Astrocyte (in vitro differentiated cells and primary cell): ENCODE measurements at regions not wholly inside any gene's neighbourhood (a gene's known extent, or its start where the extent isn't known, plus 50 kb on each side); places are given as distances from the start of the nearest gene placed in this dataset.

ENCODE experiments used
- EZH2 ChIP-seq: IDR thresholded peaks from 2 replicates; pipeline ENCODE4 v1.6.1; 2012; ENCODE audit warnings: mild to moderate bottlenecking, low read length, inconsistent platforms; ENCODE audit not compliant: insufficient read depth
- TF ChIP-seq, protein P1 (sequence below): IDR thresholded peaks from 2 replicates; pipeline ENCODE4 v1.5.1; 2011; ENCODE audit warnings: low read depth, mild to moderate bottlenecking, inconsistent platforms, low read length, moderate library complexity; ENCODE audit not compliant: insufficient read depth

DNA sequence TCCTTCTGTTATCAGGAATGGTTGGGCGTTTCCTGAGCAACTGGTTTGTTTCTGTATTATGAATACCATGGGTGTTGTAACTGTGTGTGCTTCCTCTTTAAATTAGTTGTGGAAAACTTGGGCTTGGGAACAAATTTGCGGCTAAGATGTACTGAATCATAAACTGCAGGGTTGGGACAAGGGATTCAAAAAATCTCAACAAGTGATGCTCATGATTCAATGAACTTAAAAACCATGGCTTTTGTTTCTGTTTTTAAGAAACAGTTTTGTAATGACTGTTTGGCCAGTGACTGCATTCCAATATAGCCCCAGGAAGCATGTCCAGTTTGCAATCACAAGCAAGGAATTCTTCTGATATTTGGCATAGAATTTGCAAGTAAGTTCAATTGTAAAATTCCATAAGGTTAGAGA lies 657.5 kb upstream of the WWC1 start:
- TF ChIP-seq, protein P1, sequence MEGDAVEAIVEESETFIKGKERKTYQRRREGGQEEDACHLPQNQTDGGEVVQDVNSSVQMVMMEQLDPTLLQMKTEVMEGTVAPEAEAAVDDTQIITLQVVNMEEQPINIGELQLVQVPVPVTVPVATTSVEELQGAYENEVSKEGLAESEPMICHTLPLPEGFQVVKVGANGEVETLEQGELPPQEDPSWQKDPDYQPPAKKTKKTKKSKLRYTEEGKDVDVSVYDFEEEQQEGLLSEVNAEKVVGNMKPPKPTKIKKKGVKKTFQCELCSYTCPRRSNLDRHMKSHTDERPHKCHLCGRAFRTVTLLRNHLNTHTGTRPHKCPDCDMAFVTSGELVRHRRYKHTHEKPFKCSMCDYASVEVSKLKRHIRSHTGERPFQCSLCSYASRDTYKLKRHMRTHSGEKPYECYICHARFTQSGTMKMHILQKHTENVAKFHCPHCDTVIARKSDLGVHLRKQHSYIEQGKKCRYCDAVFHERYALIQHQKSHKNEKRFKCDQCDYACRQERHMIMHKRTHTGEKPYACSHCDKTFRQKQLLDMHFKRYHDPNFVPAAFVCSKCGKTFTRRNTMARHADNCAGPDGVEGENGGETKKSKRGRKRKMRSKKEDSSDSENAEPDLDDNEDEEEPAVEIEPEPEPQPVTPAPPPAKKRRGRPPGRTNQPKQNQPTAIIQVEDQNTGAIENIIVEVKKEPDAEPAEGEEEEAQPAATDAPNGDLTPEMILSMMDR = no peak
- TF ChIP-seq EZH2 = no peak
